DOHH2 (cell line): ENCODE measurements at regions not wholly inside any gene's neighbourhood (a gene's known extent, or its start where the extent isn't known, plus 50 kb on each side); places are given as distances from the start of the nearest gene placed in this dataset.

Experiments
- CTCF ChIP-seq: fragments of 200-600 bp; sonication (generic); IDR thresholded peaks from one replicate; pipeline ENCODE4 v1.5.1; 2014; ENCODE audit warnings: antibody characterized with exemption, mild to moderate bottlenecking, low read depth, low read length; ENCODE audit not compliant: poor library complexity, severe bottlenecking
- EZH2phosphoT487 ChIP-seq: fragments of 200-600 bp; sonication (generic); IDR thresholded peaks from 2 replicates; pipeline ENCODE4 v1.6.1; 2017; ENCODE audit warnings: borderline replicate concordance, mild to moderate bottlenecking, antibody characterized with exemption, low read length, moderate library complexity, mixed read lengths

GRCh38 chr15:75131269-75131643 lies 70.4 kb upstream of the C15orf39 start:
- TF ChIP-seq CTCF = no peak
- TF ChIP-seq EZH2phosphoT487 = no peak
